ENCODE measurements at regions not wholly inside any gene's neighbourhood (a gene's known extent, or its start where the extent isn't known, plus 50 kb on each side); places are given as distances from the start of the nearest gene placed in this dataset.
"Not testable (repeated sequence)": the region's sequence is repeated elsewhere in the genome, so short reads cannot be mapped to it uniquely, and the experiment has no call there.

DNA sequence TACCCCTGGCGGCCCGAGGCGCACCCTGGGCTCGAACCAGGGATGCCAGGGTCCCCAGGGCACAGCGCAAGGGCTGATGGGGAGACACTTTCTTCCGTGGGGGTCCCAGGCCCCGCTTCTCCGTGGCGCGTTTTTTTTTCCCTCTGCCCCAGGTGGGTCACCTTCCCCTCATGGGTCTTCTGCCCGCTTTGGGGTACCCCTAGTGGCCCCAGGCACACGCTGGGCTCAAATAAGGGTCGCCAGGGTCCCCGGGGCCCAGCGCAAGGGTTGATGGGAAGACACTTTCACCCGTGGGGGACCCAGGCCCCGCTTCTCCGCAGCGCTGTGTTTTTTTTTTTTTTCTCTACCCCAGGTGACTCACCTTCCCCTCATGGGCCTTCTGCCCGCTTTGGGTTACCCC, 163.3 kb upstream of the ZNG1F start:
- not testable (repeated sequence) for TF ChIP-seq POLR2A (IDR thresholded peaks at IDR 0.05)
- TF ChIP-seq, protein P1, sequence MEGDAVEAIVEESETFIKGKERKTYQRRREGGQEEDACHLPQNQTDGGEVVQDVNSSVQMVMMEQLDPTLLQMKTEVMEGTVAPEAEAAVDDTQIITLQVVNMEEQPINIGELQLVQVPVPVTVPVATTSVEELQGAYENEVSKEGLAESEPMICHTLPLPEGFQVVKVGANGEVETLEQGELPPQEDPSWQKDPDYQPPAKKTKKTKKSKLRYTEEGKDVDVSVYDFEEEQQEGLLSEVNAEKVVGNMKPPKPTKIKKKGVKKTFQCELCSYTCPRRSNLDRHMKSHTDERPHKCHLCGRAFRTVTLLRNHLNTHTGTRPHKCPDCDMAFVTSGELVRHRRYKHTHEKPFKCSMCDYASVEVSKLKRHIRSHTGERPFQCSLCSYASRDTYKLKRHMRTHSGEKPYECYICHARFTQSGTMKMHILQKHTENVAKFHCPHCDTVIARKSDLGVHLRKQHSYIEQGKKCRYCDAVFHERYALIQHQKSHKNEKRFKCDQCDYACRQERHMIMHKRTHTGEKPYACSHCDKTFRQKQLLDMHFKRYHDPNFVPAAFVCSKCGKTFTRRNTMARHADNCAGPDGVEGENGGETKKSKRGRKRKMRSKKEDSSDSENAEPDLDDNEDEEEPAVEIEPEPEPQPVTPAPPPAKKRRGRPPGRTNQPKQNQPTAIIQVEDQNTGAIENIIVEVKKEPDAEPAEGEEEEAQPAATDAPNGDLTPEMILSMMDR (IDR thresholded peaks at IDR 0.05), result not testable (repeated sequence)
